ENCODE measurements at regions not wholly inside any gene's neighbourhood (a gene's known extent, or its start where the extent isn't known, plus 50 kb on each side); places are given as distances from the start of the nearest gene placed in this dataset.

DNA sequence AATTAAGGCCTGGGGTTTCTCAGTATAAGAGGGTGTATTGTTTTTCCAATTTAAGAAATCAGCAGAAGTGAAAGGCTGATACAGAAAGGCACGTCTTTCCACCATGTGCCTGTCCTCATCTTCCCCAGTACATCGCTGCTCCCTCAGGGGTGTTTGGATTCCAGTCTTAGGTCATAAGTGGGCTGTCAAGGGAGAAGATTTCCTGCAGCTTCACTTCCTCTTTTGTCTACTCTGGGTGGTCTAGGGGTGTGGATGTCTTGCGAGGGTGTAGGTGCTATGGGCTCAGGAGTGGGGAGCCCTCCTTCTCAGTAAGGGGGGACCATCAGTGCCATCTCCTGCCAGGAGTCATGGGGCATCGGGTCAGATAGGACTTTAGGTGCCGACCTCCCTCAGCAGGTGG lies 999.8 kb upstream of the NCAM2 start:
- Histone ChIP-seq H3K9me3 (peaks cover 0 to 4% (median 0%) of the 10 kb centered on the region in 12 donors), H3K36me3 (no peaks in the 10 kb centered on the region), H3K27ac (no peak overlapping the region), H3K27me3 (no peaks in the 10 kb centered on the region), H3K4me1 (no peaks in the 10 kb centered on the region), H3K4me3 (no peak overlapping the region)
- ATAC-seq: peak in 1 of 4 donors; percentile 24
- intact Hi-C loops (cut with DNase I): no loop called here
- WGBS, 4 donors: 80 to 91% (median 88%) methylated on average over 4 to 5 of the region's 5 CpGs
- TF ChIP-seq CTCF (IDR thresholded peaks at IDR 0.05): no peak
- no peak for TF ChIP-seq POLR2A (IDR thresholded peaks at IDR 0.05)
- DNase-seq: peak in 1 of 5 donors; percentile 9

DNA sequence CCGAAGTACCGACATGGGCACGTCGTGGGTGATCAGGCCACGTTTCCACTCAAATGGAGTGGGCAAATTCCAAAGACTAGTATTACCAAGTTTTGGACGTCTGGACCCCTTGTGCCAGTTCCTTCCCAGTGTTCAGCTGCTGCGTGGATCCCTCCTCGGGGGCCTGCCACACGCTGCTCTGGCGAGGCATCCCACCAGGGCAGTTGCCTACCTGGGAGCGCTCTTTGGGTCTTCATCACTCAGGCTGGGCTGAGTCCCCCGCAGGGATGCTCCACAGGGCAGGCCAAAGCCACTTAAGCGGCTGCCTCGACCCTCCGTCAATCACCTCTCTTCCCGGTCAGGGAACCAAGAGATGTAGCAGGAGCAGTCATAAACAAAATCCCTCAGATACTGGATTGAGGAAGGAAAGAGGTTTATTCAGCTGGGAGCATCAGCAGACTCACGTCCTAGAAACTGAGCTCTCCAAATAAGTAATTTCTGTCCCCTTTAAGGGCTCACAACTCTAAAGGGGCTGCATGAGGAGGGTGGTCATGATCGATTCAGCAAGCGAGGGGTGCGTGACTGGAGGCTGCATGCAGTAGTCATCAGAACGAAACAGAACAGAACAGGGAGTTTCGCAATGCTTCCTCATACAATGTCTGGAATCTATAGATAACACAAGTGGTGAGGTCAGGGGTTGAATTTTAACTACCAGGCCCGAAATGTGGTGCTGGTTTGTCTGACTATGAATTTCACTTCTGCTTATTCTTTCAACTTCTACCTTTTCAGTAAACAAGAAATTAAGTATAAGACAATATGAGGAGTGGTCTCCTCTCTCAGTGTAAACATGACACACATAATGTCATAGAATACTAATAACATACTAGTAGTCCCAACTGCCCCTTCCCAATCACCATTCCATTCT lies 998.6 kb upstream of the NCAM2 start:
- Histone ChIP-seq H3K36me3 (no peaks in the 10 kb centered on the region), H3K9me3 (peaks cover 0 to 4% (median 0%) of the 10 kb centered on the region in 12 donors), H3K4me1 (no peaks in the 10 kb centered on the region), H3K4me3 (no peak overlapping the region), H3K27me3 (no peaks in the 10 kb centered on the region), H3K27ac (no peak overlapping the region)
- DNase-seq (no peak), ATAC-seq (no peak)
- intact Hi-C loops (cut with DNase I): no loop called here
- TF ChIP-seq CTCF (IDR thresholded peaks at IDR 0.05) (no peak), POLR2A (IDR thresholded peaks at IDR 0.05) (no peak)
- 76 to 81% (median 80%) methylated on average over 19 to 23 of the region's 23 CpGs for WGBS, 4 donors

- peak in 2 of 4 donors; percentile 18 to 41 for ATAC-seq
- WGBS, 4 donors: 27 to 52% (median 32%) methylated on average over 3 of the region's 3 CpGs
- no peak for DNase-seq
Observed at GRCh38 chr21:20004367-20004766, 993.8 kb upstream of the NCAM2 start.

More at GRCh38 chr21:20004367-20004766, 993.8 kb upstream of the NCAM2 start:
- Histone ChIP-seq H3K4me3 (no peak overlapping the region), H3K4me1 (no peaks in the 10 kb centered on the region), H3K27me3 (no peaks in the 10 kb centered on the region), H3K36me3 (no peaks in the 10 kb centered on the region), H3K9me3 (no peaks in the 10 kb centered on the region), H3K27ac (no peak overlapping the region)
- TF ChIP-seq CTCF (IDR thresholded peaks at IDR 0.05) (no peak), POLR2A (IDR thresholded peaks at IDR 0.05) (no peak)
- intact Hi-C loops (cut with DNase I): no loop called here

All from heart left ventricle (tissue), 16 donors.